HUES6 (cell line): ENCODE measurements at regions not wholly inside any gene's neighbourhood (a gene's known extent, or its start where the extent isn't known, plus 50 kb on each side); places are given as distances from the start of the nearest gene placed in this dataset.

Experiments
- H3K27ac ChIP-seq: 2 replicates; pipeline ENCODE4 v1.7.0; 2013; ENCODE audit warnings: low read depth, mild to moderate bottlenecking, low read length, inconsistent platforms
- H3K27me3 ChIP-seq: 2 replicates; pipeline ENCODE4 v1.6.1; 2013; ENCODE audit warnings: low read length; ENCODE audit not compliant: control insufficient read depth, insufficient read depth
- H3K36me3 ChIP-seq: 2 replicates; pipeline ENCODE4 v1.6.1; 2013; ENCODE audit warnings: low read length; ENCODE audit not compliant: control insufficient read depth, insufficient read depth
- H3K4me1 ChIP-seq: 2 replicates; pipeline ENCODE4 v1.6.1; 2013; ENCODE audit warnings: low read length; ENCODE audit not compliant: control insufficient read depth, insufficient read depth
- H3K4me3 ChIP-seq: 2 replicates; pipeline ENCODE4 v1.5.1; 2013; ENCODE audit warnings: low read depth, low read length
- H3K9ac ChIP-seq: one replicate; pipeline ENCODE4 v1.6.1; 2013; ENCODE audit warnings: mild to moderate bottlenecking, low read length
- H3K9me3 ChIP-seq: 2 replicates; pipeline ENCODE4 v1.6.1; 2013; ENCODE audit warnings: low read depth, low read length; ENCODE audit not compliant: control insufficient read depth, insufficient read depth

DNA sequence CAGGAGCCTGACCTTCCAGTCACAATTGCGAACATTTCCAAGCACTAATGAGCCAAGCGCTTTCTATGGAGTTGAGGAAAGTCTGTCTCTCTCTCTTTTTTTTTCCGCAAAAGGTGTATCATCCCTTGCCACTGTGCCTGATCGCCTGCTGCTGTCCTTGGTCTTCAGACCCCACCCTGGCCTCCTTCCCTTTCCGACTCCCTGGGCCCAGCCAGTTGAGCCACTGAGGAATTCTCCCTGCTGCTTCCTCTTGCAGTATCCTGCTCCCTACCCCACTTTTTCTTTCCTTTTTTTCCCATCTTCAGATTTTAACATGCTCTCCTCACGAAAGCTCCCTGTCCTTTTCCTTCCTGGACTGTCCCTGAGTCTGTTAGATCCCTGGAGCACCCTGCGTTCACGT is 396.5 kb upstream of the C2CD4B start:
- Histone ChIP-seq H3K4me1 (peaks cover 38% of the 10 kb centered on the region), H3K27ac (no peak overlapping the region), H3K9ac (no peak overlapping the region), H3K4me3 (no peak overlapping the region), H3K27me3 (no peaks in the 10 kb centered on the region), H3K9me3 (no peaks in the 10 kb centered on the region), H3K36me3 (no peaks in the 10 kb centered on the region)

DNA sequence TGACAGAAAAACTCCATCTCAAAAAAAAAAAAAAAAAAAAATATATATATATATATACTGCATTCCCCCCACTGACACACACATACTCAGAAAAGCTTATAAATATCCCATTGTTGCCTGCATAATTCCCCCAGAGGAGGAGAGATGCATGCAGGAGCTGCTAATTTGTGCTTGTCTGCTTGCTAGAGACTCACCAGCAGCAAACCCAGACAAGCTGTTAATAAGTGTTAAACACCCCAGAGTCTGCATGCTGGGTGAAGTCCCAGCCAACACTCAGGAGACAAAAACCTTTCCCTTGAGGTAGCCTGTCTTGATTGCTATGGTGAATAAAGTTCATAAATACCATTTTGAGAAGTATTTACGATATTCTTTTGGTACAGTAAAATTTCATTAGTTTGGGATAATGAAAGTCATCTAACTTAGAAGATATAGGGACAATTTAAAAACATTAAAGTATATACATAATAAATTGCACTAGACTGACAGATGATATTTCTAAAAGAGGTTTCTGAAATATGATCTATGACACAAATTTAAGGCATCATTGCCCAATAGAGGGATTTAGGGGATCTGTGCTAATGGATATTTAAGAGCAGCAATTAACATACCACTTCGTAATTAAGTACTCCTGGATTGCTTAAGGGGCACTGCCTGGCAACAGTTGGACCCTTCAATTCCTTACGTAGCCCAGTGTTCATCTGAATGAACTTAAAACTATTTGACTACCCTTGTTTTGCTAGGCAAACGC is 400.0 kb upstream of the C2CD4B start:
- no peak overlapping the region for H3K9ac ChIP-seq
- no peaks in the 10 kb centered on the region for H3K36me3 ChIP-seq
- peaks cover 28% of the 10 kb centered on the region for H3K4me1 ChIP-seq
- no peak overlapping the region for H3K4me3 ChIP-seq
- H3K27me3 ChIP-seq, result no peaks in the 10 kb centered on the region
- H3K9me3 ChIP-seq, result no peaks in the 10 kb centered on the region
- no peak overlapping the region for H3K27ac ChIP-seq

DNA sequence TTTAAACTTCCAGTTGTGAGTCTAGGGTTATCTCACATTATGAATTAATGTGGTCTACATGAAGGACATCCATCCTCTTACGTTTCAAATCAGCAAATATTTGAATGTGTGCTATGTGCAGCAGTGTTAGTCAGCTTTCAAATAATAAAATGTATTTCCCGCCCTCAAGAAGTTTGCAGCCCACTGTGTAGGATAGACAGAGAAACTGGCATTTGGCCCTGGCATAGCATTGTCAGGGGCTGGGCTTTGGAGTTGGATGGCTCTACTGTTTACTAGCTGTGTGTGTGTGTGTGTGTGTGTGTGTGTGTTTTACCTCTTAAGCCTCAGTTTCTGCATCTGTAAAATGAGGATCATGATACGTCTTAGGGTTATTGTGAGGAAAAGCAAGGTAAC is 400.5 kb upstream of the C2CD4B start:
- Histone ChIP-seq H3K27me3 (no peaks in the 10 kb centered on the region), H3K9ac (no peak overlapping the region), H3K9me3 (no peaks in the 10 kb centered on the region), H3K4me3 (no peak overlapping the region), H3K4me1 (peaks cover 27% of the 10 kb centered on the region), H3K36me3 (no peaks in the 10 kb centered on the region), H3K27ac (no peak overlapping the region)

DNA sequence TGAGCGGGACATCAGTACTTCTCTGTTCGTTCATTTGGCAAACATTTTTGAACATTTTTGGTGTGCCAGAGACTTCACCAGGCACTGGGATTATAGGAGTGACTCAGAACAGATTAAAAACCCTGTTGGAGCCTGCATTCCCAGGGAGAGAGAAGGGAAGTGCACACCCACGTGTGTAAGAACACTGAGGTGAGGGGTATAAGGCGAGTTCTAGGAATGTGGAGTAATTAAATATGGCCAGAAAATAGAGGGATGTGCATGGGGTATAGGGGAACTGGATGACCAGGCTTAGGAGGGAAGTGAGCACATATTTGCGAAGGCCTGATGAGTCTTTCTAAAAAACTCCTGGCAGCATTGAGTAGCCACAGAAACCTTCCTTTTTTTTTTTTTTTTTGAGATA is 401.2 kb upstream of the C2CD4B start:
- H3K27ac ChIP-seq, result no peak overlapping the region
- no peaks in the 10 kb centered on the region for H3K9me3 ChIP-seq
- H3K36me3 ChIP-seq, result no peaks in the 10 kb centered on the region
- no peak overlapping the region for H3K4me3 ChIP-seq
- H3K27me3 ChIP-seq, result no peaks in the 10 kb centered on the region
- H3K4me1 ChIP-seq, result peaks cover 22% of the 10 kb centered on the region
- H3K9ac ChIP-seq, result no peak overlapping the region

DNA sequence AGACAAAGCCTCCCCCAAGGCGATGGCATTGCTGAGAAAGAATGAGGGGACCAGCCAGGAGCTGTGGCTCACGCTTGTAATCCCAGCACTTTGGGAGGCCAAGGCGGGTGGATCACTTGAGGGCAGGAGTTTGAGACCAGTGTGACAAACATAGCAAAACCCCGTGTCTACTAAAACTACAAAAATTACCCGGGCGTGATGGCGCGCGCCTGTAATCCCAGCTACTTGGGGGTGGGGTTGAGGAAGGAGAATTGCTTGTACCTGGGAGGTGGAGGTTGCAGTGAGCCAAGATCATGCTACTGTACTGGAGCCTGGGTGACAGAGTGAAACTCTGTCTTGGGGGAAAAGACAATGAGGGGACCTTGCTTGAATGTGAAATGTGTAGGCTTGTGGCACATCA is 402.4 kb upstream of the C2CD4B start:
- H3K9ac ChIP-seq, result no peak overlapping the region
- H3K27me3 ChIP-seq, result no peaks in the 10 kb centered on the region
- peaks cover 17% of the 10 kb centered on the region for H3K4me1 ChIP-seq
- H3K4me3 ChIP-seq, result no peak overlapping the region
- no peak overlapping the region for H3K27ac ChIP-seq
- no peaks in the 10 kb centered on the region for H3K36me3 ChIP-seq
- H3K9me3 ChIP-seq, result no peaks in the 10 kb centered on the region

DNA sequence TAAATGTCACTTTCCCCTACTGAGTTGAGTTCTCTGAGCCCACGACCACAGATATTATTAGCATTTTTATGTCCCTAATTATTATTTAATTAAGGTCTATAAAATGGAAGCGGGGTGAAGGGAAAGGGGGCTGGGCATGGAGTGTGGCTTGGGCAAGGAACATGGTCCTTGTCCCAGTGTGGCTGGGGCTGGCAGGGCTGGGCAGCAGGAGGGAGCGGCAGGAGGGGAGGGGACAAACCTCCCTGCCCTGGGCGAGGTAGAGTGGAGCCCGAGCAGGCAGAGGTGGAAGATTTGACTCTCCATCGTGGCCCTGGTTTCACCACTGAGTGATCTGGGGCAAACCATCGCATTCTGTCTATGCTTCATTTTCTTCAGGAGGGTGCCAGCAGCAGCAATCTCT is 402.9 kb upstream of the C2CD4B start:
- peaks cover 20% of the 10 kb centered on the region for H3K4me1 ChIP-seq
- no peak overlapping the region for H3K27ac ChIP-seq
- H3K36me3 ChIP-seq, result no peaks in the 10 kb centered on the region
- H3K4me3 ChIP-seq, result no peak overlapping the region
- no peak overlapping the region for H3K9ac ChIP-seq
- no peaks in the 10 kb centered on the region for H3K27me3 ChIP-seq
- H3K9me3 ChIP-seq, result no peaks in the 10 kb centered on the region

DNA sequence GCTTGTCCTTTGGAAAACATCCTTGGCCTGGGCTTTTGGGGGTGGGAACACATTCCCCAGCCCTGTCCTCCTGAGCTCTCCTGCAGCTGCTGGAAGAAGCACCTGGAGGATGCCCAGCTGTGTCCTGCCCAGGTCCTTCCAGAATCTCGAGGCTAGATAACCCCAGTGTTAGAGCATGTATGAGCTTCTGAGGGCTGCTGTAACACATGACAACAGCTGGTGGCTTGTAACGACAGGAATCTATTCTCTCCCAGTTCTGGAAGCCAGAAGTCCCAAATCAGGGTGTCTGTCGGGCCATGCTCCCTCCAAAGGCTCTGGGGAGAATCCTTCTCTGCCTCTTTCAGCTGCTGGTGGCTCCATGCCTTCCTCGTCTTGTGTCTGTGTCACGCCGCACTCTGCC is 403.6 kb upstream of the C2CD4B start:
- Histone ChIP-seq H3K4me3 (no peak overlapping the region), H3K9ac (no peak overlapping the region), H3K9me3 (no peaks in the 10 kb centered on the region), H3K27me3 (no peaks in the 10 kb centered on the region), H3K27ac (no peak overlapping the region), H3K36me3 (no peaks in the 10 kb centered on the region), H3K4me1 (peaks cover 20% of the 10 kb centered on the region)

DNA sequence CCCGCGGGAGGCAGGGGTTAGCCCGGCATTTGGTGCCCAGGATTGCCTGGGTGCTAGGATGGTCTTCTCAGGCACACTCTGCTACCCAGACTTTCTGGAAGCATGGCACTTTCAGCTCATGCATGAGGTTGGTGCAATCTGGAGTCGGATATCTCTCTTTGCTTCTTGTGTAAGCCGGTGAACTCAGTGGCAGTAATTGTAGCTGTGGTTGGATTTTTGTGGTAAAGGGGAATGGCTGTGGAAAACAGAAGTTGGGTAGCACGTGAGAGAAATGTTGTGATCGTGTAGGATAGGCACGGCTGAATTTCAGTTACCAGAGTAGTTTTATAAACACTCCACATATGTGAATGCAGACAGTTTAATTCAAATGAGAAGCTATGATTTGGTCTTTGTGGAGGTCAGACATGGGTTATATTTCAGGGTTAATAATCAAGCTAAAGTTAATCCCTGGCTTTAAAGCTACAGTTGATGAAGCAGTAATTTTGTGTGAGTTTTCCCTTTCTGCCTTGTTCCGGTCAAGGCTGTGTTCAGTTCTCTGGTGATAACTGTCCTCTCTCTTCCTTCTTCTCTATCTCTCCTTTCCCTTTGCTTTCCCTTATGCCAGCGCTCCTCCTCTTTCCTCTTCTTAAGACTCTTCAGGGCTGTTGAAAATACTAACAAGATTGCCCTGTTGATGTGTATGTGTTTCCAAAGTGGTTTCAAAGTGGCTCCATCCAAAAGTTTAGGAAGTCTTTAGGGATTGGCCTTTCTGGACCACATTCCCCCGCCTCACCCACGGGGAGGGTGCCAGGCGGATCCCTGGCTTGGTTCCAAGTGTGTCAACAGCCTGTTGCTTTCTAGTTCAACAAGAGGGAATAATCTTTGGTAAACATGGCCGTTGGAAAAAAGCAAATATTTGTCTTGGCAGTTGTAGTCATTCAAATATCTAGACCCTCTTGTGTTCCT is 404.6 kb upstream of the C2CD4B start:
- Histone ChIP-seq H3K36me3 (no peaks in the 10 kb centered on the region), H3K4me3 (no peak overlapping the region), H3K27me3 (no peaks in the 10 kb centered on the region), H3K9ac (no peak overlapping the region), H3K27ac (no peak overlapping the region), H3K4me1 (peaks cover 20% of the 10 kb centered on the region), H3K9me3 (no peaks in the 10 kb centered on the region)

DNA sequence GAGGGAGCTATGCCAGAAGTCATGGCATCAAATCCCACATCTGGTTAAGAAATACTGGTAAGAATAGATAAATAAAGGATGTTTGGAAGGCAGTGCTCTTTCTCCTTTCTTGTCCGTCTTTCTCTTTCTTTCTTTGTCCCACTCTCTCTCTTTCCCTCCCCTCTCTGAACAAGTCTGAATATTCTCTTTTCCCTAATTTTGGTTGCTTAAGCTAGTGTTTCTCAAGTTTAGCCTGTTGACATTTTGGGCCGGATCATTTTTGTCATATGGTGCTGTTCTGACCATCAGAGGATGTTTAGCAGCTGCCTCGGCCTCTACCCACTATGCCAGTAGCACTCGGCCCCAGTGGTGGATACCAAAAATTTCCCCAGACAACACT is 405.3 kb upstream of the C2CD4B start:
- Histone ChIP-seq H3K9ac (no peak overlapping the region), H3K9me3 (no peaks in the 10 kb centered on the region), H3K4me3 (no peak overlapping the region), H3K27ac (no peak overlapping the region), H3K4me1 (peaks cover 18% of the 10 kb centered on the region), H3K36me3 (no peaks in the 10 kb centered on the region), H3K27me3 (no peaks in the 10 kb centered on the region)

DNA sequence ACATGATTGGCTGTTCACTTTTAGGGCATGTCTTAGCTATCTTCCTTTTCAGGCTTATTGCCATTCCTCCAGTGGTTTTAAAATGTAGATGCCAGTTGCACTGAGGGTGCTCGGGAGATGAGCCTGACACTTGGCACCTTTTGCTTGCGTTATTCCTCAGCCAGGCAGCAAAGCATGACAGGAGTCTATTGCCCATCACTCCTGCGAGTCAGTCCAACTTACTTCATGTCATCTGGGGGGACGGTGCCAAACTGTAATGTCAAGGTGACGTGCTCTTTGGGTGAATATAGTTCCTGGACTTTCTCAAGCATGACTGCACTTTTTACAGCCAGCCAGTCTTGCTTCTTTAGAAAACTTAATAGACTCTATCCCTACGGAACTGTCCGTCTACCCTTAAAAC is 406.0 kb upstream of the C2CD4B start:
- peaks cover 11% of the 10 kb centered on the region for H3K4me1 ChIP-seq
- H3K36me3 ChIP-seq, result no peaks in the 10 kb centered on the region
- H3K4me3 ChIP-seq, result no peak overlapping the region
- H3K9me3 ChIP-seq, result no peaks in the 10 kb centered on the region
- no peaks in the 10 kb centered on the region for H3K27me3 ChIP-seq
- no peak overlapping the region for H3K9ac ChIP-seq
- H3K27ac ChIP-seq, result no peak overlapping the region

DNA sequence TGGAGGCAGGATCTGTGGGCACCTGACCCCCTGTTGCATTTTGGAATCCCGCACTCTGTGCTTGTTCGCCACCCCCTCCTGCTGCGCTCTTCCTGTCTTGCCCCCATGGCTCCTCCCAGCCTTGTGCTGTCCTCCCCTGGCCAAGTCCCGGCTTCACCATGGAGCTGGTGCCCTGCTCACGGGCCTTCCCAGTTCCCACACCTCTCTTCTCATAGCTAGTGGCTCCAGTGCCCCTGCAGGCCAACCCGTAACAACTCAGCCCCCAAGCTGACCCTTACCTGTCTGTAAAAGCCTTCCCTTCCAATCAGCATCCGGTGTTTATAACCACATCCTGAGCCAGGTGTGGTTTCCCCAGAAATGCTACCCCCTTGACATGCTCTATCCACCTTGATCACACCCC is 407.7 kb upstream of the C2CD4B start:
- Histone ChIP-seq H3K27me3 (no peaks in the 10 kb centered on the region), H3K27ac (no peak overlapping the region), H3K4me1 (peaks cover 6% of the 10 kb centered on the region; the same call in 1 of the 2 replicates), H3K9me3 (no peaks in the 10 kb centered on the region), H3K9ac (no peak overlapping the region), H3K36me3 (no peaks in the 10 kb centered on the region), H3K4me3 (no peak overlapping the region)
